GM12892 (cell line): ENCODE measurements at regions not wholly inside any gene's neighbourhood (a gene's known extent, or its start where the extent isn't known, plus 50 kb on each side); places are given as distances from the start of the nearest gene placed in this dataset.

Source experiments
- DNase-seq: peaks from one replicate; pipeline ENCODE4 v3.0.0; 2011; ENCODE audit not compliant: insufficient read length
- FAIRE-seq: peaks from 2 replicates; lab custom pipeline; 2011; peaks lifted over from hg19 to GRCh38; lab: Jason Lieb, UNC
- POLR2A ChIP-seq: IDR thresholded peaks from 2 replicates; pipeline ENCODE4 v1.6.1; 2011; ENCODE audit warnings: low read depth, low read length, control low read depth
- POLR2AphosphoS5 ChIP-seq: IDR thresholded peaks from 2 replicates; pipeline ENCODE4 v1.6.1; 2011; ENCODE audit warnings: low read depth, low read length, control low read depth
- TAF1 ChIP-seq: IDR thresholded peaks from 2 replicates; pipeline ENCODE4 v1.6.1; 2011; ENCODE audit warnings: low read depth, mild to moderate bottlenecking, control low read depth, low read length, borderline replicate concordance

DNA sequence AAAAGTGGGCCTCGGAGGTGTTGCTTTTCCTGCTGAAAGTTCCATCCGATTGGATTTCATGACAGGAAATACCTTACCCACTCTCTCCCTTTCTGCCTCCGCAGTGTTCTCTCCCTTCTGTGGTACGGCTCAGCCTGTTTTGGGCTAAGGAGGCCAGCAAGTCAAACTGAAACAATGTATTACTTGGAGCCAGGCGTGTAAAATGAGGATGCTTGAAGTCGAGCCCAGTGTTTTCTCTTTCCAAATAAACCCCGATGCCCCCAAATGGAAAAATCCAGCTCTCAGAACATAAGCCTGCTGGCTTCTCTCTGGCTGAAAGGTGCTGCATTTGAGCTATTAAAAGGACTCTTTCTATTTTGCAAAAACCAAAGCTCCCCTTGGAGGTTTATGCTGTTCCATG lies 124.7 kb downstream of the ZNF664 start:
- no peak for FAIRE-seq

DNA sequence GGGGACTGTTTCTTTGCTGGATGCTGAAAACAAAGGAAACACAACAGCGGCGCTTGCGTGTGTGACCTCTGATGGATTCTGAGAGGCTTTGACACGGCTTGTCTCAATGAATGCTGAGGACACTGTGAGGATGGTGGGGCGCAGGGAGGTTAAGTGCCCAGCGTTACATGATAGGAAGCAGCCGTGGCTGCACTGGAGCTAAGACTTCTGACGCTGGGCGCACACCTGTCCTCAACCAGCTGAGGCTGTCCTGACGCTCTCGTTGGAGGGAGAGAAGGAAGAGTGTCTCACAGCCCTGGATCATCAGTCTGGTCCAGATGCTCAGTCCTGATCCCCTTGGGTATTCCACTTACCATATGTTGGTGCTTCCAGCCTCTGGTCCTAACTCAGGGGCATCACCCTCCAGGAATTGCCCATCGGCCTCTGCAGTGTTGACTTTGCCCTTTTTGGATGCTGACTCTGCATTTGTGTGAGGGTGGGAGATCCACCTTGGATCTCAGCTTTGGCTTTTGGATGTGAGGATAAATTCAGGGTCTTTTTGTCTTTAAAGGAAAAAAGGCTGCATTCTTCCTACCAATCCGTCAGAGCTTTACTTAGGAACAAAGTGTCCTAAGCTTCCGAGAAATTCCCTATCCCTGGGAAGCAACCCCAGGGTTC lies 125.2 kb downstream of the ZNF664 start:
- DNase-seq (no peak), FAIRE-seq (no peak)
- TF ChIP-seq TAF1 = no peak
- TF ChIP-seq POLR2AphosphoS5 = no peak
- TF ChIP-seq POLR2A = no peak

More for the DNA sequence above, 124.7 kb downstream of the ZNF664 start:
- TF ChIP-seq POLR2AphosphoS5 = no peak
- TF ChIP-seq TAF1 = no peak
- no peak for TF ChIP-seq POLR2A
- DNase-seq = no peak

DNA sequence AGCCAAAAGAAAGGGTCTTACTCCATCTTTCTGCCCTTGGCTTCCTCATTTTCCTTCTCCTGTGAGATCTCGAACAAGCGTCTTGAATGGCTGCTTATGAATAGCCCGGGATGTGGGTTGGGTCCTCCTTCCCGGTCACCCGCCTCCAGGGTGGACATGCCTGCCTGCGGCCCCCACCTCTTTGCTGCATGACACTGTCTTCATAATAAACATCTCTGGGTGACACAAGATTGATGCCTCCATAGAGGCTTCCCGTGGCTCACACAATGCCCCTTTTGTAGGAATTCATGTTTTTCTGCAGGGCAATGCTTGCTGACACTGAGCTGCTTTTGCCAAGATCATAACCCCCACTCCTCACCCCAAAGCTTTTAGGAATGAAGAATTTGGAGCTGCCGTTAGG lies 125.9 kb downstream of the ZNF664 start:
- no peak for FAIRE-seq
- DNase-seq = no peak
- TF ChIP-seq POLR2AphosphoS5 (no peak), POLR2A (no peak), TAF1 (no peak)

DNA sequence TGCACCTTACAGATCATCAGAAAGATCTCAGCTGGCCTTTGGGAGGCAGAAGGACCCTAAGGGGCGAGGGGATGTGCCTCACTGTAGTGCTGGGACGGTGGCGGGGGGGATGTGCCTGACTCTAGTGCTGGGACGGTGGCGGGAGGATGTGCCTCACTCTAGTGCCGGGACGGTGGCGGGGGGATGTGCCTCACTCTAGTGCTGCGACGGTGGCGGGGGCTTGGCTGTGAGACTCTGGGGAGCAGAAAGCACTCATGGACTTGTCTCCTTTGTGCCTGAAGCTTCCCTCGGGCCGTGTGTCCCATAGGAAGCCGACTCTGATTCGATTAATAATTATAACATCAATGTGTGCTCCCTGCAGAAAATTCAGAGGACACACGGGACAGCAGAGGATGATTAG lies 126.6 kb downstream of the ZNF664 start:
- no peak for TF ChIP-seq TAF1
- TF ChIP-seq POLR2AphosphoS5 = no peak
- no peak for TF ChIP-seq POLR2A
- no peak for FAIRE-seq
- no peak for DNase-seq

DNA sequence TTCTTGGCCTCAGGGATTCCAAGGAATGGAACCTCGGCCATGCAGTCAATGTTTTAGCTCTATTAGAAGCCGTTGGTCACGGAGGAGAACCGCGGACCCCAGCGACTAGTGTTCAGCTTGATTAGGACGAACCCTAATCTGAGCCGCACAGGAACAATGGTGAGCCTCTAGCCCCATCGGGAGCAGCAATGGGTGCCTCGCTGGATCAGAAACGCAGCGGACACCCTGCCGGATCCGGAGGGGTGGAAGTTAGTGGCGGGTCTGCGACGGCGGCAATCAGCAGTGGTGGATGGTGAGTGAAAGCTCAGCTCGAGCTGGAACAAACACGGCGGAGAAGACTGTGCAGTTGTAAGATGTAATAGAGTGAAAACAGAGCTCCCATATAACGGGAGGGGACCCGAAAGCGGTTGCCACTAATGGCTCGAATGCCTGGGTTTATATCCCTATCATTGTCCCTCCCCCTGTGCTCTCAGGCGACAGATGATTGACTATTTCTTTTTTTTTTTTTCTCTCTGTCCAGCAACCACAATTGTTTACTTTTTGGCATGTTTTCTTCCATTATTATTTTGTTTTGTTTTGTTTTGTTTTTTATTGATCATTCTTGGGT lies 127.7 kb downstream of the ZNF664 start:
- no peak for DNase-seq

DNA sequence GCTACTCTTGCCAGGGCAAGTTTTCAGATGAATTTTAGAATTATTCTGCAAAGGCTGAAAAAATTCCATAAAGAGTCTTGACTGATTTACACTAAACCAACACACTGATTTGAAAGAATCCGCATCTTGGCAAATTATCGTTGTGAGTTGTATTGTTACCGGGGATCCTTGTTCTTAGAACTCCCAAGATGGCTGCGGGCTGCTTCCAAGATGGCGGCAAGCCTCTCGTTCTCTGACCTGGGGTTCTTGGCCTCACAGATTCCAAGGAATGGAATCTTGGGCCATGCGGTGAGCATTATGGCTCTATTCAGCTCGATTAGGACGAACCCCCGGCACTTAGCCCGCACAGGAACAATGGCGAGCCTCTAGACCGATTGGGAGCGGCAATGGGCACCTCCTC lies 132.5 kb downstream of the ZNF664 start:
- TF ChIP-seq POLR2AphosphoS5 (no peak), POLR2A (no peak), TAF1 (no peak)
- DNase-seq (no peak), FAIRE-seq (no peak)

More for the DNA sequence above, 127.7 kb downstream of the ZNF664 start:
- no peak for TF ChIP-seq POLR2A
- no peak for TF ChIP-seq POLR2AphosphoS5
- FAIRE-seq = no peak

DNA sequence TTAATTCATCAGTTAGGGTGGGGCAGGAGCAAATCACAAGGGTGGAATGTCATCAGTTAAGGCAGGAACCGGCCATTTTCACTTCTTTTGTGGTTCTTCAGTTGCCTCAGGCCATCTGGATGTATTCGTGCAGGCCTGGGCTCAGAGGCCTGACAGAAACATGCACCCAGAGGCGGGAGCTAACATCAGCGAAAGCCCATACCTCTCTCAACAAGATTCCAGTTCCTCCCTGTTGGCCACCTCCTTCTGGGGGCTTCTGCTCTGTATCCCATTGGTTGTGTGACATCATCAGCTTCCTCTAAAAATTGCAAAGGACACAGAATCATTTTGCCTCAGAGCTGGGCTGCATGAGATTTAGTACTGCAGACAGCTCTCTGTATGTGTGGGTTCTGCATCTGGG lies 134.3 kb downstream of the ZNF664 start:
- DNase-seq (no peak), FAIRE-seq (no peak)
- TF ChIP-seq POLR2AphosphoS5 (no peak), TAF1 (no peak), POLR2A (no peak)

DNA sequence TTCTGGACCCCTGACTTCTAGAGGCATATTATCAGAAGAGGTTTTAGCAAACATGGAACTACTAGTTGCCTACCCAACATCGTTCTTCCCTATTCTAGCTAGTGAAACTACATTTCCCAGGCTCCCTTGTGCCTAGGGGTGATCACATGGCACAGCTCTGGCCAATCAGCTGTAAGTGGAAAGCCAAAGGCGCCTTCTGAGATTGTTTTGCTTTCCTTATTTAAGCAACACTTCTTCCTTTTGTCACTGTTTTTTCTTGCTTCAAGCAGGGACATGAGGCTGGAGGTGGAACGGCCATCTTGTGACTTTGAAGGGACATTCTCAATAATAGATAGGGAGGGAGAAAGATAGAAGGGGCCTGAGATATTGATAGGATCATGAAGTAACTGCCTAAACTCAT lies 136.7 kb downstream of the ZNF664 start:
- FAIRE-seq = no peak
- TF ChIP-seq TAF1 (no peak), POLR2A (no peak), POLR2AphosphoS5 (no peak)
- DNase-seq = no peak

DNA sequence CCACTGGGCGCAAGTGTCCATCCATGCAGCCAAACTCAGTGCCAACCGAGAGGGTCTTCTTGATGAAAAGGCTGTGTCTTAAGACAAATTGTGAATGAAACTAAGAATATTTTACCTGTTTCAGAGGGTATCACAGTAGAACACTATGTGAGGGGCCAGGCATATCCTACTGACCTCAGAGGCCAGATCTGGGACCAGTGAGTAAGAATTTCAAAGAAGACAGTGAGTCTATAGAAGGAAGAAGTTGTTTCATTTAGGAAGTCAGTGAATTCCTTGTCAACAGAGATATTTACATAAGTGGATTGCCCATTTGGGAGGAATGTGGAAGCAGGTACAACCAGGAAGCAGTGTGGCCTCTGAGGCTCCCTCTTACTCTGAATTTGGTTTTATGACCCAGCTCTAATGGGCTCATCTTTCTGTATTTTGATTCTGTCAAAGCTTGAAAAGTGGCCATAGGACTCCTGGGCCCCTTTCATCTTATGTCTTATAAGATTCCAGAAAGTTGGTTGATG lies 137.4 kb downstream of the ZNF664 start:
- DNase-seq = no peak
- no peak for TF ChIP-seq TAF1
- no peak for TF ChIP-seq POLR2AphosphoS5
- no peak for TF ChIP-seq POLR2A
- no peak for FAIRE-seq

DNA sequence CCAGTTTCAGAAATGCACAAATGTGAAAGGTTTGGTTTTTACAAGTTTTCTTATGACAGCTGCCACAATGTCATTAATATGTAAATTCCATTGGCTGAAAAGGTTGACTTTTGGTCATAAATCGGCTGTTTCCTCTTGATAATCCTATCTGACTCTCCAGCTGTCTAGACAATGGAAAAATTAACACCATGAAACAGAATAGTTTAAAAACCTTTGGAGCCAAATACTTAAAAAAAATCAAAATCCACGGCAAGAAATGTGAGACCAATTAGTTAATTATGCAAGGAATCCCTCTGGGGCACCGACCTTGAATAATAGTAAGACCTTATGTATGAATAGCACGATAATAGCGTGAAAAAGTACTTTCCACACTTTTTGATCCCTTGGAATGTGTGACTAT lies 138.0 kb downstream of the ZNF664 start:
- TF ChIP-seq POLR2AphosphoS5 = no peak
- TF ChIP-seq TAF1 = no peak
- TF ChIP-seq POLR2A = no peak
- FAIRE-seq = no peak
- DNase-seq = no peak

DNA sequence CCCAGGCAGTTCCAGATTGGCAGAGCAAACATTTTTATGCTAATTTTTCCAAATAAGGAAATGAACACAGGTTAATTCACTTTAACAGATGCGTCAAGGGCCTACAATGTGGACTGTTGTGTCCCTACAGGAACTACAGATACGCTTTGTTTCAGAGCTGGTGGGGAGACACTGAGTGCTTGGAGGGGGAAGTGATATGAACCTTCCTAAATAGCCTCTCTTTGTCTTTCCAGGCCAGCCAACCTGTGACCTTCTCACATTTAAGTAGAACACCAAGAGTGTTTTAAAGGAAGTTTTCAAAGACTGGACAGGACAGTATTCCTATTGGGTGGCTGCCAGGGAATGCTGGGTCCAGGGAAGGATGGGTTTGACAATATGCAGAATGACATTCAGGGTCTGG lies 141.3 kb downstream of the ZNF664 start:
- no peak for TF ChIP-seq TAF1
- no peak for TF ChIP-seq POLR2AphosphoS5
- no peak for TF ChIP-seq POLR2A
- no peak for FAIRE-seq
- no peak for DNase-seq

DNA sequence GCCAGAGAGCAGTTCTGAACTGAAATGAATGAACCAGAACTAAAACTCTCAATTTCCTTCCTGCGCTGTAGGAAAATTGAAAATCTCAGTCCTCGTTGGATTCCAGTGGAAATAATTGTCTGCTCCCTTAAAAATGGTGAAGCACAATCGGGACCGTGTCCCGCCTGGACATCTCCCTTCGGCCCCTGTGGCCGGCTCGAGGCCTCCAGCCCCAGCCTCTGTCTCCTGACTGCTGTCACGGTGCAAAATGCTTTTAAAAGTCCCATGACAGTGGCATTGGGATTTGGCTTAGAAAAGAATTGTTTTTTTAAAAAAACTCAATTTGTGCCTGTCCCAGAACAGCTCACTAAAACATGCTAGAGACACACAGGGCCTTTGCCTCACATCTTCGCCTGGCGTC lies 142.5 kb downstream of the ZNF664 start:
- DNase-seq = no peak
- FAIRE-seq = no peak
- TF ChIP-seq POLR2A = no peak
- no peak for TF ChIP-seq TAF1
